NT2/D1 (cell line): ENCODE measurements at regions not wholly inside any gene's neighbourhood (a gene's known extent, or its start where the extent isn't known, plus 50 kb on each side); places are given as distances from the start of the nearest gene placed in this dataset.

Experiments used
- SUZ12 ChIP-seq: IDR thresholded peaks from 2 replicates; pipeline ENCODE4 v1.6.1; 2011; ENCODE audit not compliant: insufficient read length, insufficient read depth; ENCODE audit errors: extremely low read depth
- YY1 ChIP-seq: IDR thresholded peaks from 2 replicates; pipeline ENCODE4 v1.6.1; 2011; ENCODE audit not compliant: insufficient read length, insufficient read depth

GRCh38 chrX:46255046-46255445 lies 290.2 kb downstream of the ZNF674 start:
- TF ChIP-seq SUZ12: no peak
- no peak for TF ChIP-seq YY1
